WTC11 (cell line): ENCODE measurements at regions not wholly inside any gene's neighbourhood (a gene's known extent, or its start where the extent isn't known, plus 50 kb on each side); places are given as distances from the start of the nearest gene placed in this dataset.

ENCODE experiments used
- ATAC-seq: fragments of 200-7000 bp; cut with Tn5 transposase; 2 replicates; pipeline ENCODE4 v1.10.0; 2021; ENCODE audit warnings: mild to moderate bottlenecking, moderate library complexity
- CTCF ChIA-PET: fragments of 300-600 bp; sonication (Branson Sonifier 250); formaldehyde crosslinking; loops from one replicate; lab custom pipeline; 2021; ENCODE audit warnings: antibody characterized with exemption; lab: Charles Lee
- POLR2A ChIA-PET: fragments of 350-600 bp; sonication (Branson Sonifier 250); formaldehyde crosslinking; loops from one replicate; lab custom pipeline; 2021; ENCODE audit warnings: antibody characterized with exemption; lab: Charles Lee
- DNase-seq: peaks from one replicate; pipeline ENCODE4 v3.0.0; 2021; ENCODE audit warnings: low spot score
- H3K27ac Mint-ChIP-seq: 2 replicates; pipeline ENCODE4 v1.8.0; 2021; ENCODE audit warnings: mixed read lengths
- H3K27me3 Mint-ChIP-seq: 2 replicates; pipeline ENCODE4 v1.8.0; 2021; ENCODE audit warnings: low read depth, mild to moderate bottlenecking, moderate library complexity, mixed read lengths
- H3K36me3 Mint-ChIP-seq: 2 replicates; pipeline ENCODE4 v1.8.0; 2021; ENCODE audit warnings: mixed read lengths
- H3K4me1 Mint-ChIP-seq: 2 replicates; pipeline ENCODE4 v1.8.0; 2022; ENCODE audit warnings: mixed read lengths
- H3K4me3 Mint-ChIP-seq: 2 replicates; pipeline ENCODE4 v1.8.0; 2021; ENCODE audit warnings: mild to moderate bottlenecking, moderate library complexity, mixed read lengths
- H3K9me3 Mint-ChIP-seq: 2 replicates; pipeline ENCODE4 v1.8.0; 2021; ENCODE audit warnings: mixed read lengths
- CREB1 ChIP-seq: sonication (generic); formaldehyde crosslinking; IDR thresholded peaks from 2 replicates; pipeline ENCODE4 v1.8.0; 2023; ENCODE audit warnings: mild to moderate bottlenecking, missing genetic modification reagents
- EMX1 ChIP-seq: fragments of 250-450 bp; sonication (Bioruptor Pico); IDR thresholded peaks from 2 replicates; pipeline ENCODE4 v1.8.0; 2021; ENCODE audit warnings: mild to moderate bottlenecking
- FOXP4 ChIP-seq: sonication (generic); formaldehyde crosslinking; IDR thresholded peaks from 2 replicates; pipeline ENCODE4 v1.8.0; 2022; ENCODE audit warnings: mild to moderate bottlenecking, missing genetic modification reagents
- GABPB1 ChIP-seq: sonication (generic); formaldehyde crosslinking; IDR thresholded peaks from 2 replicates; pipeline ENCODE4 v1.8.1; 2023; ENCODE audit warnings: mild to moderate bottlenecking, missing genetic modification reagents
- GTF2I ChIP-seq: fragments of 250-450 bp; sonication (Bioruptor Pico); conservative IDR thresholded peaks from 2 replicates; pipeline ENCODE4 v1.4.0; 2021; ENCODE audit warnings: mild to moderate bottlenecking
- JUN ChIP-seq: sonication (generic); formaldehyde crosslinking; IDR thresholded peaks from 2 replicates; pipeline ENCODE4 v1.8.0; 2023; ENCODE audit warnings: mild to moderate bottlenecking, missing genetic modification reagents
- NR1H2 ChIP-seq: sonication (generic); formaldehyde crosslinking; IDR thresholded peaks from 2 replicates; pipeline ENCODE4 v1.9.0; 2021; ENCODE audit warnings: mild to moderate bottlenecking, moderate library complexity, missing genetic modification reagents
- NR2C2 ChIP-seq: sonication (generic); formaldehyde crosslinking; IDR thresholded peaks from 2 replicates; pipeline ENCODE4 v1.8.0; 2022; ENCODE audit warnings: mild to moderate bottlenecking, missing genetic modification reagents
- NR3C1 ChIP-seq: sonication (generic); formaldehyde crosslinking; conservative IDR thresholded peaks from 2 replicates; pipeline ENCODE4 v1.8.1; 2023; ENCODE audit warnings: low read depth, mild to moderate bottlenecking, missing genetic modification reagents
- RELA ChIP-seq: sonication (generic); formaldehyde crosslinking; IDR thresholded peaks from 2 replicates; pipeline ENCODE4 v1.8.1; 2022; ENCODE audit warnings: missing genetic modification reagents, mild to moderate bottlenecking, borderline replicate concordance
- SMAD4 ChIP-seq: sonication (generic); formaldehyde crosslinking; IDR thresholded peaks from 2 replicates; pipeline ENCODE4 v1.8.0; 2022; ENCODE audit warnings: mild to moderate bottlenecking, missing genetic modification reagents
- TP53 ChIP-seq: sonication (generic); formaldehyde crosslinking; IDR thresholded peaks from 2 replicates; pipeline ENCODE4 v1.8.1; 2023; ENCODE audit warnings: mild to moderate bottlenecking, missing genetic modification reagents
- ZBTB21 ChIP-seq: sonication (generic); formaldehyde crosslinking; IDR thresholded peaks from 2 replicates; pipeline ENCODE4 v1.8.1; 2023; ENCODE audit warnings: mild to moderate bottlenecking, missing genetic modification reagents, borderline replicate concordance
- ZNF138 ChIP-seq: sonication (generic); formaldehyde crosslinking; conservative IDR thresholded peaks from 2 replicates; pipeline ENCODE4 v1.8.1; 2022; ENCODE audit warnings: mild to moderate bottlenecking, moderate library complexity, missing genetic modification reagents
- ZNF219 ChIP-seq: sonication (generic); formaldehyde crosslinking; IDR thresholded peaks from 2 replicates; pipeline ENCODE4 v1.8.0; 2023; ENCODE audit warnings: missing genetic modification reagents, mild to moderate bottlenecking, borderline replicate concordance
- ZNF263 ChIP-seq: sonication (generic); formaldehyde crosslinking; IDR thresholded peaks from 2 replicates; pipeline ENCODE4 v1.8.1; 2022; ENCODE audit warnings: low read depth, mild to moderate bottlenecking, moderate library complexity, missing genetic modification reagents
- ZNF396 ChIP-seq: fragments of 250-450 bp; sonication (Bioruptor Pico); IDR thresholded peaks from 2 replicates; pipeline ENCODE4 v1.8.0; 2021; ENCODE audit warnings: mild to moderate bottlenecking, moderate library complexity, borderline replicate concordance
- ZNF416 ChIP-seq: fragments of 250-450 bp; sonication (Bioruptor Pico); IDR thresholded peaks from 2 replicates; pipeline ENCODE4 v1.9.0; 2021; ENCODE audit warnings: mild to moderate bottlenecking, inconsistent platforms
- ZNF425 ChIP-seq: fragments of 250-450 bp; sonication (Bioruptor Pico); conservative IDR thresholded peaks from 2 replicates; pipeline ENCODE4 v1.9.0; 2021; ENCODE audit warnings: mild to moderate bottlenecking
- ZNF512 ChIP-seq: sonication (generic); formaldehyde crosslinking; IDR thresholded peaks from 2 replicates; pipeline ENCODE4 v1.8.1; 2022; ENCODE audit warnings: missing genetic modification reagents, borderline replicate concordance

GRCh38 chr1:80462006-80462405 lies 1338.7 kb upstream of the ADGRL2 start:
- ATAC-seq (no peak), DNase-seq (no peak)
- H3K4me1 Mint-ChIP-seq: peaks cover 6% of the 10 kb centered on the region
- CTCF ChIA-PET: no interaction called here
- H3K27me3 Mint-ChIP-seq: no peaks in the 10 kb centered on the region
- no peak overlapping the region for H3K4me3 Mint-ChIP-seq
- H3K36me3 Mint-ChIP-seq: peaks cover 7% of the 10 kb centered on the region; the same call in 1 of the 2 replicates
- TF ChIP-seq NR3C1 (no peak), ZBTB21 (CRISPR knock-in tag) (no peak), ZNF396 (CRISPR knock-in tag) (no peak), CREB1 (CRISPR knock-in tag) (no peak), GABPB1 (CRISPR knock-in tag) (no peak), ZNF425 (CRISPR knock-in tag) (no peak), RELA (CRISPR knock-in tag) (no peak), ZNF219 (CRISPR knock-in tag) (no peak), ZNF512 (CRISPR knock-in tag) (no peak), ZNF416 (CRISPR knock-in tag) (no peak), GTF2I (no peak)
- POLR2A ChIA-PET: no interaction called here
- no peak overlapping the region for H3K27ac Mint-ChIP-seq
- peaks cover 15% of the 10 kb centered on the region for H3K9me3 Mint-ChIP-seq

- peaks cover 15% of the 10 kb centered on the region for H3K9me3 Mint-ChIP-seq
- H3K27me3 Mint-ChIP-seq: no peaks in the 10 kb centered on the region; the same call in 1 of the 2 replicates
- H3K4me1 Mint-ChIP-seq: peaks cover 10% of the 10 kb centered on the region
- POLR2A ChIA-PET: no interaction called here
- peaks cover 7% of the 10 kb centered on the region; the same call in 1 of the 2 replicates for H3K36me3 Mint-ChIP-seq
- peak overlapping the region; percentile 34; the same call in 1 of the 2 replicates for H3K27ac Mint-ChIP-seq
- no peak for TF ChIP-seq TP53 (CRISPR knock-in tag)
- DNase-seq (no peak), ATAC-seq (peak; percentile 59)
- CTCF ChIA-PET: no interaction called here
- H3K4me3 Mint-ChIP-seq: no peak overlapping the region
Measured at GRCh38 chr1:80457409-80457808, 1343.3 kb upstream of the ADGRL2 start.

GRCh38 chr1:80453775-80454174 lies 1347.0 kb upstream of the ADGRL2 start:
- ATAC-seq: no peak
- CTCF ChIA-PET: no interaction called here
- no peak for TF ChIP-seq FOXP4 (CRISPR knock-in tag)
- TF ChIP-seq ZNF396 (CRISPR knock-in tag): no peak
- TF ChIP-seq RELA (CRISPR knock-in tag): no peak
- no peak for TF ChIP-seq ZNF263
- no peak for TF ChIP-seq ZNF138 (CRISPR knock-in tag)
- no peak for TF ChIP-seq JUN (CRISPR knock-in tag)
- no peak for TF ChIP-seq SMAD4 (CRISPR knock-in tag)
- no peak for TF ChIP-seq EMX1 (CRISPR knock-in tag)
- TF ChIP-seq NR1H2 (CRISPR knock-in tag): no peak
- TF ChIP-seq NR2C2 (CRISPR knock-in tag): no peak

More at GRCh38 chr1:80453775-80454174, 1347.0 kb upstream of the ADGRL2 start:
- POLR2A ChIA-PET: no interaction called here
- DNase-seq: no peak
- peaks cover 6% of the 10 kb centered on the region for H3K9me3 Mint-ChIP-seq
- H3K4me1 Mint-ChIP-seq: peaks cover 10% of the 10 kb centered on the region
- no peak overlapping the region for H3K4me3 Mint-ChIP-seq
- peaks cover under 1% of the 10 kb centered on the region; the same call in 1 of the 2 replicates for H3K36me3 Mint-ChIP-seq
- H3K27ac Mint-ChIP-seq: no peak overlapping the region
- H3K27me3 Mint-ChIP-seq: no peaks in the 10 kb centered on the region; the same call in 1 of the 2 replicates
